Ovary (tissue), 7 donors: ENCODE measurements at regions not wholly inside any gene's neighbourhood (a gene's known extent, or its start where the extent isn't known, plus 50 kb on each side); places are given as distances from the start of the nearest gene placed in this dataset.

Experiments
- DNase-seq, 5 donors: peaks; one replicate each; pipeline ENCODE4 v3.0.0-alpha.2; 2019 to 2020
- H3K27ac ChIP-seq, 2 donors: fragments of 200-600 bp; one replicate each; pipeline versions ENCODE4 v1.5.1 to v1.8.0; 2019 to 2022
- H3K27me3 ChIP-seq: fragments of 200-600 bp; one replicate; pipeline ENCODE4 v1.8.0; 2022
- H3K36me3 ChIP-seq: fragments of 200-600 bp; sonication (generic); one replicate; pipeline ENCODE4 v1.5.1; 2019
- H3K4me1 ChIP-seq: one replicate; pipeline ENCODE4 v1.8.1; 2013; ENCODE audit warnings: mild to moderate bottlenecking, moderate library complexity; ENCODE audit not compliant: insufficient read depth
- H3K4me3 ChIP-seq: fragments of 200-600 bp; sonication (generic); one replicate; pipeline ENCODE4 v1.5.1; 2017
- H3K9me3 ChIP-seq, 2 donors: fragments of 200-600 bp in 1 of 2; sonication (generic) in 1 of 2; one replicate each; pipeline versions ENCODE4 v1.5.1 to v1.8.1; 2013 to 2019; ENCODE audit warnings: mild to moderate bottlenecking in 1 of 2, moderate library complexity in 1 of 2
- EP300 ChIP-seq: sonication (generic); formaldehyde crosslinking; IDR thresholded peaks from one replicate; pipeline ENCODE4 v1.6.1; 2017; ENCODE audit warnings: antibody characterized with exemption
- POLR2A ChIP-seq: fragments of 450-650 bp; IDR thresholded peaks from one replicate; pipeline ENCODE4 v1.6.1; 2017; ENCODE audit warnings: antibody characterized with exemption, mild to moderate bottlenecking, moderate library complexity
- WGBS, 3 donors: extraction: QIAGEN DNeasy Blood & Tissue Kit in 1 of 3; methylation state at CpG; one replicate each; pipeline versions ENCODE4 v1.1.5 to v1.1.7; 2013 to 2017; 5-methylcytosine and 5-hydroxymethylcytosine counted together
- intact Hi-C, 4 donors: fragments of 100-400 bp; cut with DNase I; formaldehyde crosslinking; loops; one replicate each; pipeline versions ENCODE4 v1.11.0 to v1.15.1; 2022 to 2023
- TF ChIP-seq, protein P1 (sequence below), 3 donors: fragments of 450-650 bp in 2 of 3; fragments of 200-600 bp in 1 of 3; IDR thresholded peaks; one replicate each; pipeline versions ENCODE4 v1.5.1 to v1.8.0; 2016 to 2022; ENCODE audit warnings: antibody characterized with exemption in 3 of 3, mild to moderate bottlenecking in 1 of 3
- donor health status: DM: no; HTN: no; CAD: no; lungs with moderate emphysema.
- donor health status: DM: no; HTN: no; CAD: no.
- donor health status: Bipolar disorder and iron deficiency.
- donor health status: DM: no; HTN: no; CAD: no.
- donor health status: DM: yes; HTN: yes; CAD: no.

DNA sequence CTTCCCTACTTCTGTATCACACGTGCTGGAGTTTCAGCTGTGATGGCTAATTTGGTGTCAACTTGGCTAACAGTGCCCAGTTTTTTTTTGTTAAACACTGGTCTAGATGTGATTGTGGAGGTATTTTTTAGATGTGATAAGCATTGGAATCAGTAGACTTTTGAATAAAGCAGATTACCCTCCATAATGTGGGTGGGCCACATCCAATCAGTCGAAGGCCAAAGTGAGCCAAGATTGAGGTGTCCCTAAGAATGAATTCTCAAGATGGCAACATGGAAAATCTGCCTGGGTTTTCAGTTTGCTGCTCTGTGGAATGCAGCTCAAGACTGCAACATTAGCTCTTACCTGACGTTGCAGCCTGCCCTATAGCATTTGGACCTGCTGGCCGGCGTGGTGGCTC is 68.8 kb upstream of the AGBL1 start:
- H3K4me3 ChIP-seq = no peak overlapping the region
- WGBS, 3 donors = 73 to 85% (median 80%) methylated on average over 5 of the region's 5 CpGs
- no peaks in the 10 kb centered on the region for H3K9me3 ChIP-seq
- TF ChIP-seq, protein P1, sequence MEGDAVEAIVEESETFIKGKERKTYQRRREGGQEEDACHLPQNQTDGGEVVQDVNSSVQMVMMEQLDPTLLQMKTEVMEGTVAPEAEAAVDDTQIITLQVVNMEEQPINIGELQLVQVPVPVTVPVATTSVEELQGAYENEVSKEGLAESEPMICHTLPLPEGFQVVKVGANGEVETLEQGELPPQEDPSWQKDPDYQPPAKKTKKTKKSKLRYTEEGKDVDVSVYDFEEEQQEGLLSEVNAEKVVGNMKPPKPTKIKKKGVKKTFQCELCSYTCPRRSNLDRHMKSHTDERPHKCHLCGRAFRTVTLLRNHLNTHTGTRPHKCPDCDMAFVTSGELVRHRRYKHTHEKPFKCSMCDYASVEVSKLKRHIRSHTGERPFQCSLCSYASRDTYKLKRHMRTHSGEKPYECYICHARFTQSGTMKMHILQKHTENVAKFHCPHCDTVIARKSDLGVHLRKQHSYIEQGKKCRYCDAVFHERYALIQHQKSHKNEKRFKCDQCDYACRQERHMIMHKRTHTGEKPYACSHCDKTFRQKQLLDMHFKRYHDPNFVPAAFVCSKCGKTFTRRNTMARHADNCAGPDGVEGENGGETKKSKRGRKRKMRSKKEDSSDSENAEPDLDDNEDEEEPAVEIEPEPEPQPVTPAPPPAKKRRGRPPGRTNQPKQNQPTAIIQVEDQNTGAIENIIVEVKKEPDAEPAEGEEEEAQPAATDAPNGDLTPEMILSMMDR (IDR thresholded peaks at IDR 0.05) = no peak
- TF ChIP-seq EP300 (no peak), POLR2A (no peak)
- H3K27me3 ChIP-seq = no peaks in the 10 kb centered on the region
- intact Hi-C loops = no loop called here
- no peaks in the 10 kb centered on the region for H3K36me3 ChIP-seq
- H3K4me1 ChIP-seq = no peaks in the 10 kb centered on the region
- DNase-seq = no peak
- H3K27ac ChIP-seq = no peak overlapping the region

GRCh38 chr15:86014016-86014415 is 65.7 kb upstream of the AGBL1 start:
- TF ChIP-seq EP300 (no peak), POLR2A (no peak)
- TF ChIP-seq, protein P1 (IDR thresholded peaks at IDR 0.05) = no peak
- Histone ChIP-seq H3K4me3 (no peak overlapping the region), H3K9me3 (no peaks in the 10 kb centered on the region), H3K4me1 (no peaks in the 10 kb centered on the region), H3K27ac (no peak overlapping the region), H3K36me3 (no peaks in the 10 kb centered on the region), H3K27me3 (no peaks in the 10 kb centered on the region)
- WGBS, 3 donors = 20 to 47% (median 37%) methylated on average over 3 of the region's 3 CpGs
- intact Hi-C loops = no loop called here
- DNase-seq = no peak

DNA sequence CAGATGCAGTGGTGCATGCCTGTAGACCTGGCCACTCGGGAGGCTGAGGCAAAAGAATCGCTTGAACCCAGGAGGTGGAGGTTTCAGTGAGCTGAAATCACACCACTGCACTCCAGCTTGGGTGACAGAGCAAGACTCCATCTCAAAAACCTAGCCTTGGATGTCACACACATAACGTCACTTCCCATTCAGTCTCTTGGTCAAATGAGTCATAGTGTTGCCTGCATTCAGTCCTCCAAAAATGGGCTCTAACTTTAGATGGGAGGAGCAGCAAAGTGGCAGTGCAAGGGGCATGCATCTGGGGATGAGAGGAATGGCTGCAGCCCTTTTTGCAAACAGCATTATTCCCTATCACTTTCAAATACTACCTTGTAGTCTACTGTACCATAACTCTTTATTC is 62.9 kb upstream of the AGBL1 start:
- TF ChIP-seq POLR2A = no peak
- no peak for TF ChIP-seq EP300
- TF ChIP-seq, protein P1 (IDR thresholded peaks at IDR 0.05) = no peak
- Histone ChIP-seq H3K9me3 (no peaks in the 10 kb centered on the region), H3K36me3 (no peaks in the 10 kb centered on the region), H3K27me3 (no peaks in the 10 kb centered on the region), H3K27ac (no peak overlapping the region), H3K4me3 (no peak overlapping the region), H3K4me1 (no peaks in the 10 kb centered on the region)
- DNase-seq = no peak
- intact Hi-C loops = no loop called here
- WGBS, 3 donors = 74 to 85% (median 77%) methylated on average over 3 of the region's 3 CpGs

- DNase-seq = no peak
- no peak overlapping the region for H3K4me3 ChIP-seq
- H3K9me3 ChIP-seq = no peaks in the 10 kb centered on the region
- H3K27ac ChIP-seq = no peak overlapping the region
- TF ChIP-seq, protein P1 (IDR thresholded peaks at IDR 0.05) = no peak
- TF ChIP-seq EP300 (no peak), POLR2A (no peak)
- no peaks in the 10 kb centered on the region for H3K4me1 ChIP-seq
- no peaks in the 10 kb centered on the region for H3K36me3 ChIP-seq
- intact Hi-C loops = no loop called here
- H3K27me3 ChIP-seq = no peaks in the 10 kb centered on the region
- 51 to 70% (median 57%) methylated on average over 5 of the region's 5 CpGs for WGBS, 3 donors
Measured at GRCh38 chr15:86018679-86019078, 61.0 kb upstream of the AGBL1 start.
